CD4-positive, alpha-beta memory T cell (primary cell): ENCODE measurements at regions not wholly inside any gene's neighbourhood (a gene's known extent, or its start where the extent isn't known, plus 50 kb on each side); places are given as distances from the start of the nearest gene placed in this dataset.
A peak's percentile ranks its signal among the peaks of the same experiment; 100 is the strongest.

ENCODE experiments used
- CTCF ChIA-PET: fragments of 350-600 bp; sonication (Branson Sonifier 250); formaldehyde crosslinking; loops from one replicate; lab custom pipeline; 2021; ENCODE audit warnings: inconsistent platforms; ENCODE audit not compliant: partially characterized antibody; lab: Charles Lee
- POLR2A ChIA-PET: fragments of 350-600 bp; sonication (Branson Sonifier 250); formaldehyde crosslinking; loops from one replicate; lab custom pipeline; 2021; ENCODE audit not compliant: partially characterized antibody; lab: Charles Lee
- DNase-seq, 5 donors: peaks; one replicate each; pipeline versions ENCODE4 v3.0.0 to v3.0.0-alpha.2; 2020 to 2022; ENCODE audit warnings: mixed read lengths in 1 of 5
- H3K27ac ChIP-seq: one replicate; pipeline ENCODE4 v1.7.0; 2013; ENCODE audit warnings: low read depth, low read length
- H3K27me3 ChIP-seq: 2 replicates; pipeline ENCODE4 v1.7.0; 2013; ENCODE audit warnings: mild to moderate bottlenecking, low read length, moderate library complexity; ENCODE audit not compliant: insufficient read depth
- H3K36me3 ChIP-seq: 2 replicates; pipeline ENCODE4 v1.7.0; 2013; ENCODE audit warnings: mild to moderate bottlenecking, low read length, moderate library complexity; ENCODE audit not compliant: insufficient read depth
- H3K4me1 ChIP-seq: 2 replicates; pipeline ENCODE4 v1.7.0; 2013; ENCODE audit warnings: mild to moderate bottlenecking, low read length, moderate library complexity; ENCODE audit not compliant: insufficient read depth
- H3K4me3 ChIP-seq, 2 donors: one replicate each; pipeline ENCODE4 v1.7.0; 2013; ENCODE audit warnings: low read length in 2 of 2, mild to moderate bottlenecking in 1 of 2
- H3K9me3 ChIP-seq, 2 donors: one replicate each; pipeline ENCODE4 v1.7.0; 2013; ENCODE audit warnings: low read length in 2 of 2, control low read depth in 1 of 2; ENCODE audit not compliant: control insufficient read depth in 1 of 2
- H3K27ac Mint-ChIP-seq, 7 donors: one replicate each; pipeline ENCODE4 v1.8.0; 2020 to 2021; ENCODE audit warnings: mixed read lengths in 7 of 7, mild to moderate bottlenecking in 6 of 7, inconsistent platforms in 3 of 7, moderate library complexity in 3 of 7
- H3K27me3 Mint-ChIP-seq, 2 donors: one replicate each; pipeline ENCODE4 v1.8.0; 2020 to 2021; ENCODE audit warnings: mixed read lengths in 2 of 2
- H3K36me3 Mint-ChIP-seq, 2 donors: one replicate each; pipeline ENCODE4 v1.8.0; 2020 to 2021; ENCODE audit warnings: mixed read lengths in 2 of 2, inconsistent platforms in 1 of 2, mild to moderate bottlenecking in 1 of 2
- H3K4me1 Mint-ChIP-seq, 4 donors: one replicate each; pipeline ENCODE4 v1.8.0; 2020 to 2021; ENCODE audit warnings: mixed read lengths in 4 of 4, mild to moderate bottlenecking in 1 of 4
- H3K4me3 Mint-ChIP-seq, 8 donors: one replicate each; pipeline ENCODE4 v1.8.0; 2020 to 2021; ENCODE audit warnings: mixed read lengths in 8 of 8, mild to moderate bottlenecking in 7 of 8, moderate library complexity in 6 of 8, inconsistent platforms in 3 of 8
- H3K9me3 Mint-ChIP-seq, 8 donors: one replicate each; pipeline ENCODE4 v1.8.0; 2020 to 2021; ENCODE audit warnings: mixed read lengths in 8 of 8, mild to moderate bottlenecking in 5 of 8, inconsistent platforms in 3 of 8, moderate library complexity in 1 of 8
- intact Hi-C: fragments of 100-400 bp; cut with micrococcal nuclease; formaldehyde crosslinking; loops from one replicate; pipeline ENCODE4 v1.15.1; 2023

- no peaks in the 10 kb centered on the region for H3K4me1 Mint-ChIP-seq
- no peaks in the 10 kb centered on the region for H3K27me3 Mint-ChIP-seq
- Histone ChIP-seq H3K4me3 (no peak overlapping the region), H3K36me3 (no peaks in the 10 kb centered on the region), H3K27ac (no peak overlapping the region), H3K9me3 (peaks cover 0 to 7% of the 10 kb centered on the region in 2 donors), H3K27me3 (no peaks in the 10 kb centered on the region), H3K4me1 (no peaks in the 10 kb centered on the region)
- CTCF ChIA-PET, result no interaction called here
- POLR2A ChIA-PET, result no interaction called here
- DNase-seq, result no peak
- H3K9me3 Mint-ChIP-seq, result peaks cover 0 to 32% (median 17%) of the 10 kb centered on the region in 8 donors
- no peak overlapping the region for H3K4me3 Mint-ChIP-seq
- no peak overlapping the region for H3K27ac Mint-ChIP-seq
- no peaks in the 10 kb centered on the region for H3K36me3 Mint-ChIP-seq
- intact Hi-C loops, result no loop called here
These were observed 125.6 kb downstream of the KIF2B start for GRCh38 chr17:53948323-53948722.

DNA sequence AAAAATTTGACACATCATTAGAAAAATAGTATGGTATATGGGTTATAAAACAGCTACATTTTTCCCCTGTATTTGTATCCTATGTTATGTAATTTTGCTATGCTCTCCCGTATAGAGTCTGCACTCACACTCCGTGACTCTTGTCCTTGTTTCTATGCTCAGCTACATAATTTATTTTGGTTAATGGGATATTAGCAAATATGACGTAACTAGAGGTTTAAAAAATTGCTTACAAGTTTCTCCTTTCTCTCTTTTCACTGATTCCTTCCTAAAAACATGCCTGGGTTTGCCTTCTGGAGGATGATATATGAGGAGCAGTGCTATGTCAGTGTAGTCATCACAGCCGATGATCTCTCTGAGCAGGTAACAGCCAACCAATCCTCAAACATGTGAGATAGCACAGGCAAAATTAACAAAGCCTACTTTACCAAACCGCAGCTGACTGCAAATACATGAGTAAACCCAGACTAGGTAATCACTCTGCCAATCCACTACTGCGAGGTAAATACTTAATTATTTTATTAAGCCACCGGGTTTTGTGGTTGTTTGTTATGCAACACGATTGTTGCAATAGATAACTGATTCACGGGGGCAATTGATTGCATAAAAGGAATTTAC lies 126.9 kb downstream of the KIF2B start:
- H3K4me1 ChIP-seq, result no peaks in the 10 kb centered on the region
- H3K9me3 Mint-ChIP-seq, result peaks cover 0 to 44% (median 25%) of the 10 kb centered on the region in 8 donors
- no peaks in the 10 kb centered on the region for H3K36me3 ChIP-seq
- POLR2A ChIA-PET, result no interaction called here
- no peak overlapping the region for H3K4me3 ChIP-seq
- no peak overlapping the region for H3K27ac Mint-ChIP-seq
- CTCF ChIA-PET, result no interaction called here
- no peaks in the 10 kb centered on the region for H3K27me3 Mint-ChIP-seq
- no peak overlapping the region for H3K4me3 Mint-ChIP-seq
- no peaks in the 10 kb centered on the region for H3K4me1 Mint-ChIP-seq
- H3K36me3 Mint-ChIP-seq, result no peaks in the 10 kb centered on the region
- DNase-seq, result no peak
- no peaks in the 10 kb centered on the region for H3K27me3 ChIP-seq
- intact Hi-C loops, result no loop called here
- H3K9me3 ChIP-seq, result peaks cover 0 to 7% of the 10 kb centered on the region in 2 donors
- no peak overlapping the region for H3K27ac ChIP-seq

DNA sequence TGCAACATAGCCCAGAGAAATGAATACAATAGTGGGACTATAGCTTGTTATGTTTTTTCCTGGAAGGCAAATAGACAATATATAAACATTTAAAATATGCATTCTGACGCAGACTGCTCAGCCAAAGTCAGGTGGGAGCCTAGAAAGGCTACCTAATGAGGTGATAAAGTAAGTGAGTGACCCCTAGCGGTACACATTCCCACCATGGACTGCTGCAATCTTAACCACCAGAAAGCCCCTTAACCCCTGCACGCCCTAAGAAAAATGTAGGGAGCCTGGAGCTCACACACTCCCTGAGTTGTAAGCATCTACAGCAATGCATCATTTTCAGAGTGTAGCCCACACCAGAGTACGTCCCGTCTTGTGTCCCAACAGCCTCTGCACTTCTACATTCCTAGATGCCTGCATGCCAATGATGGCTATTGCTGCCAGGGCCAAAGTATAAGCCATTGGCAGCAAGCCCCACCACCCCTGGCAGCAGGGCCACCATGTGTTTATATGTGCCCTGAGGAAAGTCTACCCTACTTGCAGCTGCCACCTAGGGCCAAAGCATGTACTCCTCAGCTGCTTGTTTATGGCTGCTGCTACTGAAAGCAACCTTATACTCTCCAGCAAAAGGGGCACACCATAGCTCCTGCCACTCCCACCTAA lies 127.6 kb downstream of the KIF2B start:
- intact Hi-C loops, result no loop called here
- ChIA-PET CTCF (no interaction called here), POLR2A (no interaction called here)
- H3K4me3 ChIP-seq, result no peak overlapping the region
- Mint-ChIP-seq H3K9me3 (peaks cover 0 to 52% (median 32%) of the 10 kb centered on the region in 8 donors), H3K27ac (peak overlapping the region in 1 of 7 donors; percentile 29), H3K36me3 (no peaks in the 10 kb centered on the region), H3K4me1 (no peaks in the 10 kb centered on the region), H3K27me3 (no peaks in the 10 kb centered on the region), H3K4me3 (no peak overlapping the region)
- peaks cover 0 to 7% of the 10 kb centered on the region in 2 donors for H3K9me3 ChIP-seq
- H3K27ac ChIP-seq, result no peak overlapping the region
- no peaks in the 10 kb centered on the region for H3K27me3 ChIP-seq
- DNase-seq, result peak in 1 of 5 donors; percentile 26
- no peaks in the 10 kb centered on the region for H3K36me3 ChIP-seq
- no peaks in the 10 kb centered on the region for H3K4me1 ChIP-seq

DNA sequence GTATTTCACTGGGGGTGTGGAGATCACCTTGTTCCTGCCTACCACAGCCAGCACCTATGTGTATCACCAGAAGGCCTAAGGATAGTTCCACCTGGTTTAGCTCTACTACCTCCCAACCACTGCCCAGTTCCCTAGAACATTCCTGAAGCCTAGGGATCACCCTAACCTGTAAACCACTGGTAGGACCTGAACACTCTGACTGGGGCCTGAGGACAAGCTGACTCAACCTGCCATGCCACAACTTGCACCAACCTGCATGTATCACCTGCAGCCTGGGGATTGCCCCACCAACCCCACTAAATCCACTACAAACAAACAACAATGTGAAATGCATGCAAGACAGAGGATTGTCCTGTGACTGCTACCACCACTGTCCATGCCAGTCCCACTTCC lies 128.1 kb downstream of the KIF2B start:
- no peak for DNase-seq
- intact Hi-C loops, result no loop called here
- Mint-ChIP-seq H3K4me3 (no peak overlapping the region), H3K36me3 (no peaks in the 10 kb centered on the region), H3K27ac (no peak overlapping the region), H3K9me3 (peaks cover 0 to 57% (median 37%) of the 10 kb centered on the region in 8 donors), H3K27me3 (no peaks in the 10 kb centered on the region), H3K4me1 (no peaks in the 10 kb centered on the region)
- no peak overlapping the region for H3K4me3 ChIP-seq
- no peak overlapping the region for H3K27ac ChIP-seq
- H3K4me1 ChIP-seq, result no peaks in the 10 kb centered on the region
- CTCF ChIA-PET, result no interaction called here
- H3K27me3 ChIP-seq, result no peaks in the 10 kb centered on the region
- H3K9me3 ChIP-seq, result peaks cover 0 to 7% of the 10 kb centered on the region in 2 donors
- H3K36me3 ChIP-seq, result no peaks in the 10 kb centered on the region
- POLR2A ChIA-PET, result no interaction called here

DNA sequence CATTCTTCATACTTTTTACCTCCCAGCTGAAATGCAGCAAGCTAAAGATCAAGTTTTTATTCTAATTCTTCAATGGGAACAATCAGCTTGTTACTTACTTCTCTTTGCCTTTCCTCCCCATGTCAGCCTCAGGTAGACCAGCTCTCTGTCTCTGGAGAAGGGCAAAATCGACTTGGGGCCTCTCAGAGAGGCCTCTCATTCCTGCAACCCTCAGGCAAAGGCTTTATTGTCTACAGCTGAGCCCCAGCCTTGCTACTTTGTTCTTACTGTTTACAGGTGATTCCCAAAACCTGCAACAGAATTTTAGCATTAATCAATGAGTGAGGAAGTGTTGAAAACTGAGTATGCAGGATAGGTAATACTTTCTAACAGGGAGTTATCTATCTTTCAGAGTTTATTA lies 148.6 kb downstream of the KIF2B start:
- Mint-ChIP-seq H3K36me3 (no peaks in the 10 kb centered on the region), H3K9me3 (peaks cover 2 to 8% (median 5%) of the 10 kb centered on the region in 8 donors), H3K27me3 (no peaks in the 10 kb centered on the region), H3K4me3 (no peak overlapping the region), H3K4me1 (no peaks in the 10 kb centered on the region), H3K27ac (no peak overlapping the region)
- Histone ChIP-seq H3K4me1 (no peaks in the 10 kb centered on the region), H3K4me3 (no peak overlapping the region), H3K27ac (no peak overlapping the region), H3K9me3 (peaks cover 0 to 4% of the 10 kb centered on the region in 2 donors), H3K36me3 (no peaks in the 10 kb centered on the region), H3K27me3 (no peaks in the 10 kb centered on the region)
- intact Hi-C loops, result no loop called here
- ChIA-PET CTCF (no interaction called here), POLR2A (no interaction called here)
- no peak for DNase-seq

DNA sequence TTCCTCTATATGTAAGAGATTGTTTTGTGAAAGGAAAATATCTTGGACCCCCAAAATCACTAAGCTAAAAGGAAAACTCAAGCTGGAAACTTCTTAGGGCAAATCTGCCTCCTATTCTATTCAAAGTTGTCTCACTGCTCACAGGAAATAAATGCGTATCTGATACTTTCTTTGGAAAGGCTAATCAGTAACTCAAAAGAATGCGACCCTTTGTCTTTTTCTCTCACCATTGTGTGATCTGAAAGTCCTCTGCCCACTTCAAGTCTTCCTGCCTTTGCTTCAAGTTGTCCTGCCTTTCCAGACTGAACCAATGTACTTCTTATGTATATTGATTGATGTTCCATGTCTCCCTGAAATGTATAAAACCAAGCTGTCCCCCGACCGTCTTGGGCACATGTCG lies 157.3 kb downstream of the KIF2B start:
- no peak for DNase-seq
- Histone ChIP-seq H3K4me3 (no peak overlapping the region), H3K4me1 (no peaks in the 10 kb centered on the region), H3K36me3 (no peaks in the 10 kb centered on the region), H3K27me3 (no peaks in the 10 kb centered on the region), H3K27ac (no peak overlapping the region), H3K9me3 (no peaks in the 10 kb centered on the region)
- no peaks in the 10 kb centered on the region for H3K36me3 Mint-ChIP-seq
- ChIA-PET POLR2A (no interaction called here), CTCF (no interaction called here)
- no peak overlapping the region for H3K4me3 Mint-ChIP-seq
- H3K27ac Mint-ChIP-seq, result no peak overlapping the region
- no peaks in the 10 kb centered on the region for H3K27me3 Mint-ChIP-seq
- H3K4me1 Mint-ChIP-seq, result no peaks in the 10 kb centered on the region
- peaks cover 0 to 13% (median 5%) of the 10 kb centered on the region in 8 donors for H3K9me3 Mint-ChIP-seq
- intact Hi-C loops, result no loop called here

- DNase-seq, result no peak
- no peaks in the 10 kb centered on the region for H3K9me3 ChIP-seq
- H3K27ac ChIP-seq, result no peak overlapping the region
- ChIA-PET POLR2A (no interaction called here), CTCF (no interaction called here)
- Mint-ChIP-seq H3K4me3 (no peak overlapping the region), H3K9me3 (peaks cover 0 to 12% (median 4%) of the 10 kb centered on the region in 8 donors), H3K27ac (no peak overlapping the region), H3K36me3 (no peaks in the 10 kb centered on the region), H3K27me3 (no peaks in the 10 kb centered on the region), H3K4me1 (no peaks in the 10 kb centered on the region)
- H3K36me3 ChIP-seq, result no peaks in the 10 kb centered on the region
- intact Hi-C loops, result no loop called here
- H3K4me1 ChIP-seq, result no peaks in the 10 kb centered on the region
- H3K27me3 ChIP-seq, result no peaks in the 10 kb centered on the region
- no peak overlapping the region for H3K4me3 ChIP-seq
These were observed 173.4 kb downstream of the KIF2B start for GRCh38 chr17:53996131-53996530.
